GM12878 (cell line): ENCODE measurements at regions not wholly inside any gene's neighbourhood (a gene's known extent, or its start where the extent isn't known, plus 50 kb on each side); places are given as distances from the start of the nearest gene placed in this dataset.
A peak's percentile ranks its signal among the peaks of the same experiment; 100 is the strongest.

Source experiments
- BRCA1 ChIP-seq: IDR thresholded peaks from 2 replicates; pipeline ENCODE4 v1.6.1; 2011; ENCODE audit warnings: low read depth, low read length, improper control_type of control experiment
- CTCF ChIP-seq, 3 experiments: IDR thresholded peaks in 2 of 3; conservative IDR thresholded peaks in 1 of 3; 2 replicates each; pipeline ENCODE4 v1.5.1; 2011; ENCODE audit warnings: low read depth in 3 of 3, low read length in 3 of 3, mild to moderate bottlenecking in 3 of 3, control low read depth in 2 of 3, moderate library complexity in 2 of 3, inconsistent platforms in 1 of 3, mixed read lengths in 1 of 3; ENCODE audit not compliant: control insufficient read depth in 2 of 3, insufficient read depth in 1 of 3; ENCODE audit errors: extremely low read depth in 1 of 3
- EP300 ChIP-seq, 2 experiments: fragments of 150-350 bp in 1 of 2; IDR thresholded peaks; 2 replicates each; pipeline ENCODE4 v1.6.1; 2011 to 2012; ENCODE audit warnings: low read depth in 2 of 2, low read length in 2 of 2, borderline replicate concordance in 1 of 2, improper control_type of control experiment in 1 of 2, inconsistent platforms in 1 of 2; ENCODE audit not compliant: control insufficient read depth in 1 of 2
- IKZF1 ChIP-seq: fragments of 450-650 bp; conservative IDR thresholded peaks from 2 replicates; pipeline ENCODE4 v1.6.1; 2017; ENCODE audit warnings: antibody characterized with exemption, mild to moderate bottlenecking
- IKZF2 ChIP-seq, 2 experiments: fragments of 450-650 bp; IDR thresholded peaks; 2 replicates each; pipeline ENCODE4 v1.6.1; 2017; ENCODE audit warnings: mild to moderate bottlenecking in 2 of 2, moderate library complexity in 2 of 2
- JUNB ChIP-seq: IDR thresholded peaks from 2 replicates; pipeline ENCODE4 v1.6.1; 2016; ENCODE audit warnings: antibody characterized with exemption, mild to moderate bottlenecking
- KDM1A ChIP-seq: fragments of 200-600 bp; sonication (generic); IDR thresholded peaks from 2 replicates; pipeline ENCODE4 v1.6.1; 2016; ENCODE audit warnings: borderline replicate concordance
- LARP7 ChIP-seq: fragments of 450-650 bp; IDR thresholded peaks from 2 replicates; pipeline ENCODE4 v1.6.1; 2017; ENCODE audit warnings: mild to moderate bottlenecking
- MYB ChIP-seq: fragments of 150-350 bp; IDR thresholded peaks from 2 replicates; pipeline ENCODE4 v1.6.1; 2014; ENCODE audit warnings: mild to moderate bottlenecking, low read depth, low read length, borderline replicate concordance
- NFXL1 ChIP-seq: fragments of 450-650 bp; IDR thresholded peaks from 2 replicates; pipeline ENCODE4 v1.6.1; 2017; ENCODE audit warnings: antibody characterized with exemption, mild to moderate bottlenecking, borderline replicate concordance
- NR2F1 ChIP-seq: fragments of 450-650 bp; conservative IDR thresholded peaks from 2 replicates; pipeline ENCODE4 v1.6.1; 2017; ENCODE audit warnings: mild to moderate bottlenecking
- RAD21 ChIP-seq: IDR thresholded peaks from 2 replicates; pipeline ENCODE4 v1.6.1; 2011; ENCODE audit warnings: mild to moderate bottlenecking, low read depth, low read length, moderate library complexity; ENCODE audit not compliant: insufficient read depth
- RB1 ChIP-seq: fragments of 450-650 bp; formaldehyde crosslinking; IDR thresholded peaks from 2 replicates; pipeline ENCODE4 v1.6.1; 2017; ENCODE audit warnings: mild to moderate bottlenecking, borderline replicate concordance
- RFX5 ChIP-seq: IDR thresholded peaks from 2 replicates; pipeline ENCODE4 v1.6.1; 2011; ENCODE audit warnings: low read depth, low read length, improper control_type of control experiment
- SKIL ChIP-seq: fragments of 450-650 bp; IDR thresholded peaks from 2 replicates; pipeline ENCODE4 v1.6.1; 2017; ENCODE audit warnings: mild to moderate bottlenecking, low read depth, inconsistent platforms; ENCODE audit not compliant: poor library complexity, severe bottlenecking
- SREBF1 ChIP-seq: IDR thresholded peaks from 2 replicates; pipeline ENCODE4 v1.6.1; 2012; ENCODE audit warnings: mild to moderate bottlenecking, low read length
- SRF ChIP-seq, 2 experiments: IDR thresholded peaks; 2 replicates each; pipeline ENCODE4 v1.6.1; 2011; ENCODE audit warnings: low read depth in 2 of 2, low read length in 2 of 2, mild to moderate bottlenecking in 1 of 2, moderate library complexity in 1 of 2
- SUPT20H ChIP-seq: IDR thresholded peaks from 2 replicates; pipeline ENCODE4 v1.6.1; 2011; ENCODE audit warnings: low read depth, mild to moderate bottlenecking, low read length, moderate library complexity, borderline replicate concordance; ENCODE audit not compliant: control insufficient read depth
- TCF3 ChIP-seq: IDR thresholded peaks from 2 replicates; pipeline ENCODE4 v1.6.1; 2012; ENCODE audit warnings: low read depth, mild to moderate bottlenecking, low read length, borderline replicate concordance; ENCODE audit not compliant: insufficient read depth
- TCF7 ChIP-seq: IDR thresholded peaks from 2 replicates; pipeline ENCODE4 v1.6.1; 2014; ENCODE audit warnings: antibody characterized with exemption, borderline replicate concordance
- TF ChIP-seq, protein P1 (sequence below): fragments of 450-650 bp; IDR thresholded peaks from 2 replicates; pipeline ENCODE4 v1.6.1; 2016; ENCODE audit warnings: mild to moderate bottlenecking
- TF ChIP-seq, protein P2 (sequence below): fragments of 150-350 bp; IDR thresholded peaks from 2 replicates; pipeline ENCODE4 v1.6.1; 2016; ENCODE audit warnings: low read depth, low read length

GRCh38 chr12:92987846-92988621, 58.9 kb upstream of the EEA1 start (continued):
- no peak for TF ChIP-seq CTCF (IDR thresholded peaks at IDR 0.05 in 2 of 3, conservative IDR thresholded peaks at IDR 0.05 in 1 of 3; ENCODE audit: control insufficient read depth in 2 of 3, extremely low read depth in 1 of 3, insufficient read depth in 1 of 3, low read depth in 3 of 3, low read length in 3 of 3)
- TF ChIP-seq SREBF1, result no peak
- no peak for TF ChIP-seq SUPT20H
- peak; percentile 91 for TF ChIP-seq JUNB
- peak; percentile 25; the same call in 1 of the 2 replicates for TF ChIP-seq RB1
- TF ChIP-seq TCF3, result peak; percentile 83
- peak; percentile 86 to 91 for TF ChIP-seq IKZF2 (IDR thresholded peaks at IDR 0.05)
- TF ChIP-seq TCF7, result peak; percentile 78
- TF ChIP-seq, protein P1, sequence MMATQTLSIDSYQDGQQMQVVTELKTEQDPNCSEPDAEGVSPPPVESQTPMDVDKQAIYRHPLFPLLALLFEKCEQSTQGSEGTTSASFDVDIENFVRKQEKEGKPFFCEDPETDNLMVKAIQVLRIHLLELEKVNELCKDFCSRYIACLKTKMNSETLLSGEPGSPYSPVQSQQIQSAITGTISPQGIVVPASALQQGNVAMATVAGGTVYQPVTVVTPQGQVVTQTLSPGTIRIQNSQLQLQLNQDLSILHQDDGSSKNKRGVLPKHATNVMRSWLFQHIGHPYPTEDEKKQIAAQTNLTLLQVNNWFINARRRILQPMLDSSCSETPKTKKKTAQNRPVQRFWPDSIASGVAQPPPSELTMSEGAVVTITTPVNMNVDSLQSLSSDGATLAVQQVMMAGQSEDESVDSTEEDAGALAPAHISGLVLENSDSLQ, result peak; percentile 85
- peak; percentile 89 for TF ChIP-seq SKIL
- TF ChIP-seq, protein P2, sequence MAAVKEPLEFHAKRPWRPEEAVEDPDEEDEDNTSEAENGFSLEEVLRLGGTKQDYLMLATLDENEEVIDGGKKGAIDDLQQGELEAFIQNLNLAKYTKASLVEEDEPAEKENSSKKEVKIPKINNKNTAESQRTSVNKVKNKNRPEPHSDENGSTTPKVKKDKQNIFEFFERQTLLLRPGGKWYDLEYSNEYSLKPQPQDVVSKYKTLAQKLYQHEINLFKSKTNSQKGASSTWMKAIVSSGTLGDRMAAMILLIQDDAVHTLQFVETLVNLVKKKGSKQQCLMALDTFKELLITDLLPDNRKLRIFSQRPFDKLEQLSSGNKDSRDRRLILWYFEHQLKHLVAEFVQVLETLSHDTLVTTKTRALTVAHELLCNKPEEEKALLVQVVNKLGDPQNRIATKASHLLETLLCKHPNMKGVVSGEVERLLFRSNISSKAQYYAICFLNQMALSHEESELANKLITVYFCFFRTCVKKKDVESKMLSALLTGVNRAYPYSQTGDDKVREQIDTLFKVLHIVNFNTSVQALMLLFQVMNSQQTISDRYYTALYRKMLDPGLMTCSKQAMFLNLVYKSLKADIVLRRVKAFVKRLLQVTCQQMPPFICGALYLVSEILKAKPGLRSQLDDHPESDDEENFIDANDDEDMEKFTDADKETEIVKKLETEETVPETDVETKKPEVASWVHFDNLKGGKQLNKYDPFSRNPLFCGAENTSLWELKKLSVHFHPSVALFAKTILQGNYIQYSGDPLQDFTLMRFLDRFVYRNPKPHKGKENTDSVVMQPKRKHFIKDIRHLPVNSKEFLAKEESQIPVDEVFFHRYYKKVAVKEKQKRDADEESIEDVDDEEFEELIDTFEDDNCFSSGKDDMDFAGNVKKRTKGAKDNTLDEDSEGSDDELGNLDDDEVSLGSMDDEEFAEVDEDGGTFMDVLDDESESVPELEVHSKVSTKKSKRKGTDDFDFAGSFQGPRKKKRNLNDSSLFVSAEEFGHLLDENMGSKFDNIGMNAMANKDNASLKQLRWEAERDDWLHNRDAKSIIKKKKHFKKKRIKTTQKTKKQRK, result no peak
- peak; percentile 40 to 72; a peak in 2 of 4 replicates for TF ChIP-seq EP300 (IDR thresholded peaks at IDR 0.05; ENCODE audit: borderline replicate concordance in 1 of 2, control insufficient read depth in 1 of 2, low read depth in 2 of 2, low read length in 2 of 2)
- no peak for TF ChIP-seq MYB
- TF ChIP-seq KDM1A, result no peak
- TF ChIP-seq RFX5, result no peak
- TF ChIP-seq NR2F1, result peak; percentile 37; the same call in 1 of the 2 replicates
- TF ChIP-seq RAD21, result peak; percentile 9; the same call in 1 of the 2 replicates
- TF ChIP-seq NFXL1, result no peak
- TF ChIP-seq IKZF1, result peak; percentile 86
- TF ChIP-seq SRF (IDR thresholded peaks at IDR 0.05; ENCODE audit: low read depth in 2 of 2, low read length in 2 of 2), result no peak
- no peak for TF ChIP-seq LARP7
- TF ChIP-seq BRCA1, result no peak
